Fibroblast of skin of back (primary cell): ENCODE measurements at regions not wholly inside any gene's neighbourhood (a gene's known extent, or its start where the extent isn't known, plus 50 kb on each side); places are given as distances from the start of the nearest gene placed in this dataset.

ENCODE experiments used
- DNase-seq: peaks from one replicate; pipeline ENCODE4 v3.0.0-alpha.2; 2013

- DNase-seq = no peak
Observed at GRCh38 chr20:22465622-22466446, 118.5 kb downstream of the FOXA2 start.

GRCh38 chr20:22464312-22465003, 119.9 kb downstream of the FOXA2 start:
- no peak for DNase-seq

GRCh38 chr20:22462975-22463914, 121.1 kb downstream of the FOXA2 start:
- DNase-seq = no peak

- DNase-seq = no peak
Observed at GRCh38 chr20:22460803-22461202, 123.6 kb downstream of the FOXA2 start.

GRCh38 chr20:22460231-22460630, 124.1 kb downstream of the FOXA2 start:
- no peak for DNase-seq

GRCh38 chr20:22459754-22460153, 124.6 kb downstream of the FOXA2 start:
- DNase-seq = no peak

GRCh38 chr20:22456109-22456508, 128.3 kb downstream of the FOXA2 start:
- DNase-seq = no peak

- DNase-seq = no peak
Observed at GRCh38 chr20:22455259-22455658, 129.1 kb downstream of the FOXA2 start.

GRCh38 chr20:22453244-22454080, 130.9 kb downstream of the FOXA2 start:
- peak; percentile 11 for DNase-seq

- DNase-seq = no peak
Observed at GRCh38 chr20:22452442-22453011, 131.8 kb downstream of the FOXA2 start.

GRCh38 chr20:22450537-22450936, 133.8 kb downstream of the FOXA2 start:
- DNase-seq = no peak

GRCh38 chr20:22449188-22449973, 135.0 kb downstream of the FOXA2 start:
- no peak for DNase-seq

GRCh38 chr20:22447447-22447778, 137.0 kb downstream of the FOXA2 start:
- DNase-seq = no peak

- peak; percentile 20 for DNase-seq
Observed at GRCh38 chr20:22446613-22447446, 137.5 kb downstream of the FOXA2 start.

GRCh38 chr20:22442318-22442717, 142.1 kb downstream of the FOXA2 start:
- no peak for DNase-seq

GRCh38 chr20:22438926-22439325, 145.4 kb downstream of the FOXA2 start:
- no peak for DNase-seq

- no peak for DNase-seq
Observed at GRCh38 chr20:22438346-22438745, 146.0 kb downstream of the FOXA2 start.

GRCh38 chr20:22437354-22437753, 147.0 kb downstream of the FOXA2 start:
- DNase-seq = no peak

GRCh38 chr20:22431419-22431818, 153.0 kb downstream of the FOXA2 start:
- no peak for DNase-seq

- DNase-seq = no peak
Observed at GRCh38 chr20:22430746-22431168, 153.6 kb downstream of the FOXA2 start.
